Ascending aorta (tissue), 2 donors: ENCODE measurements at regions not wholly inside any gene's neighbourhood (a gene's known extent, or its start where the extent isn't known, plus 50 kb on each side); places are given as distances from the start of the nearest gene placed in this dataset.
A peak's percentile ranks its signal among the peaks of the same experiment; 100 is the strongest.

ENCODE experiments used
- DNase-seq, 2 donors: peaks; one replicate each; pipeline ENCODE4 v3.0.0-alpha.2; 2019; ENCODE audit warnings: low spot score in 2 of 2
- H3K27ac ChIP-seq, 2 donors: fragments of 200-600 bp; sonication (generic); one replicate each; pipeline ENCODE4 v1.5.1; 2016 to 2017; ENCODE audit warnings: mild to moderate bottlenecking in 1 of 2
- H3K27me3 ChIP-seq: fragments of 200-600 bp; sonication (generic); one replicate; pipeline ENCODE4 v1.5.1; 2017
- H3K36me3 ChIP-seq, 2 donors: fragments of 200-600 bp; sonication (generic); one replicate each; pipeline ENCODE4 v1.5.1; 2016
- H3K4me1 ChIP-seq, 2 donors: fragments of 200-600 bp; sonication (generic); one replicate each; pipeline ENCODE4 v1.5.1; 2016 to 2017; ENCODE audit warnings: mild to moderate bottlenecking in 1 of 2
- H3K4me3 ChIP-seq, 2 donors: fragments of 200-600 bp; sonication (generic); one replicate each; pipeline ENCODE4 v1.5.1; 2016 to 2017; ENCODE audit warnings: mild to moderate bottlenecking in 1 of 2
- H3K9me3 ChIP-seq, 2 donors: fragments of 200-600 bp; sonication (generic); one replicate each; pipeline ENCODE4 v1.5.1; 2016
- intact Hi-C: fragments of 100-400 bp; cut with DNase I; formaldehyde crosslinking; loops from one replicate; pipeline ENCODE4 v1.15.1; 2023
- TF ChIP-seq, protein P1 (sequence below), 3 experiments: fragments of 200-600 bp in 2 of 3; fragments of 450-650 bp in 1 of 3; sonication (generic) in 2 of 3; IDR thresholded peaks; one replicate each; pipeline ENCODE4 v1.5.1; 2016 to 2019; ENCODE audit warnings: antibody characterized with exemption in 3 of 3, mild to moderate bottlenecking in 1 of 3, moderate library complexity in 1 of 3

DNA sequence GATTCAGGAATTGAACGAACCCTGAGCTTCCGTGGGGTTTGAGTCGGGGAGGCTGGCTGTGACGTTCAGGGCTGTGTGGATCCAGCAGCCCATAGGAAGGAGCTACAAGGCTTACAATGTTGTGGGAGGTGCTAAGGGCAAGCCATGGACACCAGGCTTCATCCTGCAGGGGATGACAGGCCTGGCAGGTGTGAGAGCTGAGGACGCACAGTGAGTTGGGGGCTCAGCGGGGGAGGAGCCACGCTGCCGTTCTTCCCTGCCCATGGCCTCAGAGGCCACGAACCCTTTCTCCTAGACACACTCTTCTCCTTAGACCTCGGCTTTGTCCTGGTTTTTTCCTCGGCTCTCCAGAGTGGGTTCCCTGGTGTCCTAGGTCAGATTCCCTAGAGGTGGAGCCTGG, 78.1 kb upstream of the SLC22A11 start:
- no peaks in the 10 kb centered on the region for H3K27me3 ChIP-seq
- TF ChIP-seq, protein P1, sequence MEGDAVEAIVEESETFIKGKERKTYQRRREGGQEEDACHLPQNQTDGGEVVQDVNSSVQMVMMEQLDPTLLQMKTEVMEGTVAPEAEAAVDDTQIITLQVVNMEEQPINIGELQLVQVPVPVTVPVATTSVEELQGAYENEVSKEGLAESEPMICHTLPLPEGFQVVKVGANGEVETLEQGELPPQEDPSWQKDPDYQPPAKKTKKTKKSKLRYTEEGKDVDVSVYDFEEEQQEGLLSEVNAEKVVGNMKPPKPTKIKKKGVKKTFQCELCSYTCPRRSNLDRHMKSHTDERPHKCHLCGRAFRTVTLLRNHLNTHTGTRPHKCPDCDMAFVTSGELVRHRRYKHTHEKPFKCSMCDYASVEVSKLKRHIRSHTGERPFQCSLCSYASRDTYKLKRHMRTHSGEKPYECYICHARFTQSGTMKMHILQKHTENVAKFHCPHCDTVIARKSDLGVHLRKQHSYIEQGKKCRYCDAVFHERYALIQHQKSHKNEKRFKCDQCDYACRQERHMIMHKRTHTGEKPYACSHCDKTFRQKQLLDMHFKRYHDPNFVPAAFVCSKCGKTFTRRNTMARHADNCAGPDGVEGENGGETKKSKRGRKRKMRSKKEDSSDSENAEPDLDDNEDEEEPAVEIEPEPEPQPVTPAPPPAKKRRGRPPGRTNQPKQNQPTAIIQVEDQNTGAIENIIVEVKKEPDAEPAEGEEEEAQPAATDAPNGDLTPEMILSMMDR (IDR thresholded peaks at IDR 0.05), result no peak
- no peak for DNase-seq
- intact Hi-C loops, result no loop called here
- no peak overlapping the region for H3K27ac ChIP-seq
- H3K4me1 ChIP-seq, result no peaks in the 10 kb centered on the region
- H3K4me3 ChIP-seq, result no peak overlapping the region
- no peaks in the 10 kb centered on the region for H3K36me3 ChIP-seq
- H3K9me3 ChIP-seq, result no peaks in the 10 kb centered on the region

DNA sequence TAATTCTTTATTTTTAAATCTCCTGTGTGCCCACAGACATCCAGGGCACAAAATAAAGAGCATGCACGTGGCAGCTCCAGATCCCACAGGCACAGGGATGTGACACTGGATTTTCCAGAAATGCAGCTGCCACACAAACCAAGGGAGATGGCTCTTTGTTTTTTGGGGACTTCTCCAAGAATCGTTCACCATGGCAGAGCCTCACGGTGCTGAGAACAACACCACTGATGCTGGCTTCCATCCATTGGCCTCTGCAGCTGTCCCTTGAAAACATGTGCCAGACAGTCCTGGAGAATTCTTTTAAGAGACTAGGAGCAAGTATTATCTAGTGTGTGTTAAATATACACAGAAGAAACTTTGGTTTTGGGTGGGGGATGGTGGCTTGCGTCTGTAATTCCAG, 73.2 kb upstream of the SLC22A11 start:
- Histone ChIP-seq H3K27me3 (no peaks in the 10 kb centered on the region), H3K9me3 (no peaks in the 10 kb centered on the region), H3K4me3 (no peak overlapping the region), H3K27ac (no peak overlapping the region), H3K36me3 (no peaks in the 10 kb centered on the region), H3K4me1 (no peaks in the 10 kb centered on the region)
- no peak for DNase-seq
- TF ChIP-seq, protein P1 (IDR thresholded peaks at IDR 0.05), result no peak
- intact Hi-C loops, result no loop called here

DNA sequence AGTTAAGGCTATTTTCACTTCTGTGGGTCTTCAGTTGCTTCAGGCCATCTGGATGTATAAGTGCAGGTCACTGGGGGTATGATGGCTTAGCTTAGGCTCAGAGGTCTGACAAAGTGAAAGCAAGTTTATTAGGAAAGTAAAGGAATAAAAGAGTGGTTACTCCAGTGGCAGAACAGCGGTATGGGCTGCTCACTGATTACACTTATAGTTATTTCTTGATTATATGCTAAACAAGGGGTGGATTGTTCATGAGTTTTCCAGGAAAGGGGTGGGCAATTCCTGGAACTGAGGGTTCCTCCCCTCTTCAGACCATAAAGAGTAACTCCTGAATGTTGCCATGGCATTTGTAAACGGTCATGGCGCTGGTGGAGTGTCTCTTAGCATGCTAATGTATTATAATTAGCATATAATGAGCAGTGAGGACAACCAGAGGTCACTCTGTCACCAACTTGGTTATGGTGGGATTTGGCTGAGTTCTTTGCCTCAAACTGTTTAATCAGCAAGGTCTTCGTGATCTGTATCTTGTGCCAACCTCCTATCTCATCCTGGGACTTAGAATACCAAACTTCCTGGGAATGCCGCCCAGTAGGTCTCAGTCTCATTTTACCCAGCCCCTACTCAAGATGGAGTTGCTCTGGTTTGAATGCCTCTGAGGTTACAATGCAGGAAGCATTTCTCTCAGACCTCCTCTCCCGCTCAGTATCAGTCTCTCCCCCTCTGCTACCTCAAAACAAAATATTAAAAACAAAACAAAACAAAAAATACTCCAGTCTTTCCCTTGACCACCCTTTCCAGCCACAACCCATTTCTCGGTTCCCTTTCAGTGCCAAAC, 71.3 kb upstream of the SLC22A11 start:
- H3K9me3 ChIP-seq, result no peaks in the 10 kb centered on the region
- intact Hi-C loops, result no loop called here
- H3K27me3 ChIP-seq, result no peaks in the 10 kb centered on the region
- H3K4me3 ChIP-seq, result no peak overlapping the region
- TF ChIP-seq, protein P1 (IDR thresholded peaks at IDR 0.05), result no peak
- no peaks in the 10 kb centered on the region for H3K4me1 ChIP-seq
- H3K36me3 ChIP-seq, result no peaks in the 10 kb centered on the region
- no peak for DNase-seq
- H3K27ac ChIP-seq, result no peak overlapping the region

DNA sequence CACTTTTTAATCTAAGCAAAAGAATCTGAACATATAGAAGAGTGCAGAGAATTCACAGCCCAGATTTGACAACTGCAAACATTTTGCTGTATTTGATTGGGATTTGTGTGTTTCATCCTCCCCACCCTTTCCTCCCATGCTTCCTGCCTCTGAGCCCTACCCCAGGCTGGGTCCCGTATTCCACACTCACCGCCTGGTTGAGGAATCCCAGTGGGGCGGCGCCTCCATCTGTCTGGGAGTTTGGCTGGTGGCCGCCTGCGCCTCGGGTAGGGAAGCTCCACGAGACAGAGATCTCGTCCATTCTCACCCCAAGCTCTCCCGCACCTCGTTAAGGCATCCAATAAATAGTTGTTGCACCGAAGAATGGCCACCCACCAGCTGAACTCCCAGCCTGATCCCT, 70.7 kb upstream of the SLC22A11 start:
- Histone ChIP-seq H3K4me1 (no peaks in the 10 kb centered on the region), H3K27ac (no peak overlapping the region), H3K4me3 (no peak overlapping the region), H3K27me3 (no peaks in the 10 kb centered on the region), H3K9me3 (no peaks in the 10 kb centered on the region), H3K36me3 (no peaks in the 10 kb centered on the region)
- TF ChIP-seq, protein P1 (IDR thresholded peaks at IDR 0.05), result no peak
- no peak for DNase-seq
- intact Hi-C loops, result no loop called here

DNA sequence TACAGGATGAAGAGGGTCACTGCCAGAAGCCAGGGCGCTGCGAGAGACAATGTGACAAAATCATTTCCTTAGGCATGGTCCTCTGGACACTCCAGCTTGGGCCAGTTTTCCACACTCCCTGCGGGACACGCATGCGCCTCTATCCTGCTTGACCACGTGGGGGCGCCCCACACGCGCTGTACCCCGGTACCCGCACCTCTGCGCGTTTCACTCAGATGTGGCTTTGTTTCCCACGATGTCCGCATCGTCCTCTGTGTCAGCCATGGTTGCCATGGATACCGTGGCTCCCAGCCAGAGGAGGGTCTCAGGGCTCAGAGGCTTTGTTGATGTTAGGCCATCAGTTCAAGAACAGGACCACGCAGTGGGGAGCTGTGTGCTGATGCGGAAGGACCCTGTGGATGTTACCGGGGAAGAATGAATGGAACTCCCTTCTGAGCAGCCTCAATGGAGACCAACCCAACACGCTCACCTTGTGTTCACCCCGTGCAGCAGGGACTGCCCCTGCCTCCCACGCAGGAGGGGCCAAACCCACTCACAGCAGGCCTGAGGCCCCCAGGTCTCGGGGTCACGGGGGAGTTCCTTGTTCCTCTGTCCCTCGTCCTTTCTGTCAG, 65.8 kb upstream of the SLC22A11 start:
- H3K27me3 ChIP-seq, result no peaks in the 10 kb centered on the region
- H3K4me1 ChIP-seq, result no peaks in the 10 kb centered on the region
- no peak overlapping the region for H3K4me3 ChIP-seq
- intact Hi-C loops, result loop anchor here (1.0 kb wide), 1 partner anchor 163 kb away; no protein-coding TSS in a partner anchor
- TF ChIP-seq, protein P1 (IDR thresholded peaks at IDR 0.05), result peak; percentile 62 to 63 (median 63)
- no peak overlapping the region for H3K27ac ChIP-seq
- no peaks in the 10 kb centered on the region for H3K9me3 ChIP-seq
- H3K36me3 ChIP-seq, result no peaks in the 10 kb centered on the region
- peak in 1 of 2 donors; percentile 69 for DNase-seq
